ENCODE measurements at regions not wholly inside any gene's neighbourhood (a gene's known extent, or its start where the extent isn't known, plus 50 kb on each side); places are given as distances from the start of the nearest gene placed in this dataset.

DNA sequence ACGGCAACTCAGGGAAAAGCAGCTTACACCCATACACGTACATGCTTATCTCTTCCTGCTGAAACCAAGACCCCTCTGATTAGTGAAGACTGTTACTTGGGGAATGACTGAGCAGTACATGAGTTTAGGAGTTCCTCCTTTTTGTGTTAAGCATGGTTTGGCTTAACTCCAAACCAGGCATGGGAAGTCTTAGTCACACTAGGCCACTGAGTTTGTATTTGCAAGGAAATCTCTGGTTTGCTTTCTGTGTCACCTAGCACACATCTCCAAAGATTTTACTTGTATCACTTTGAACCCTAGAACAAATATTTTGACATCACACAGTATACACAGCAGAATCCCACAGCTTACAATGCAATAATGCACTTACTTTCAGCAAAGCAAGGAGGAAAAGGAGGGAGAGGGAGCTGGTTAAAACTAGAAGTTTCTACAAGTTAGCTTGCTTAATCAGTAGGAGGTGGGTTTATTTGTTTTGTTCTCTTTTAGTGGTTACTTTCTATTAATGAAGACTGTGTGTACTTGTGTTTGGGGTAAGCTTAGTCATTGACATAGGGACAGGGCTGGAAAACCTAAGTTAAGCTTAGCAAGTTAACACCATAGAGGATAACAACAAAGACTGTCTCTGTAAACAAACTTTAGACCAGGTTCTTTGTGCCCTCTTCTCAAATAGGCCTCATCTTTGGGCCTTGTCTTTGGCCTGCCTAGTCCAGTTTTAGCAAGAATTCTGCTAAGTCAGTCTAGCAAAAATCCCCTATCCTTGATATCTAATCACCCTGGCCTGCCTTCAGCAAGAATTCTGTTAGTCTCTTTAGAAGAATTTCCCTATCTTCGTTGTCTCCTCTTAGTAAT, 219.4 kb downstream of the MREG start (continued):
- TF ChIP-seq, protein P1, sequence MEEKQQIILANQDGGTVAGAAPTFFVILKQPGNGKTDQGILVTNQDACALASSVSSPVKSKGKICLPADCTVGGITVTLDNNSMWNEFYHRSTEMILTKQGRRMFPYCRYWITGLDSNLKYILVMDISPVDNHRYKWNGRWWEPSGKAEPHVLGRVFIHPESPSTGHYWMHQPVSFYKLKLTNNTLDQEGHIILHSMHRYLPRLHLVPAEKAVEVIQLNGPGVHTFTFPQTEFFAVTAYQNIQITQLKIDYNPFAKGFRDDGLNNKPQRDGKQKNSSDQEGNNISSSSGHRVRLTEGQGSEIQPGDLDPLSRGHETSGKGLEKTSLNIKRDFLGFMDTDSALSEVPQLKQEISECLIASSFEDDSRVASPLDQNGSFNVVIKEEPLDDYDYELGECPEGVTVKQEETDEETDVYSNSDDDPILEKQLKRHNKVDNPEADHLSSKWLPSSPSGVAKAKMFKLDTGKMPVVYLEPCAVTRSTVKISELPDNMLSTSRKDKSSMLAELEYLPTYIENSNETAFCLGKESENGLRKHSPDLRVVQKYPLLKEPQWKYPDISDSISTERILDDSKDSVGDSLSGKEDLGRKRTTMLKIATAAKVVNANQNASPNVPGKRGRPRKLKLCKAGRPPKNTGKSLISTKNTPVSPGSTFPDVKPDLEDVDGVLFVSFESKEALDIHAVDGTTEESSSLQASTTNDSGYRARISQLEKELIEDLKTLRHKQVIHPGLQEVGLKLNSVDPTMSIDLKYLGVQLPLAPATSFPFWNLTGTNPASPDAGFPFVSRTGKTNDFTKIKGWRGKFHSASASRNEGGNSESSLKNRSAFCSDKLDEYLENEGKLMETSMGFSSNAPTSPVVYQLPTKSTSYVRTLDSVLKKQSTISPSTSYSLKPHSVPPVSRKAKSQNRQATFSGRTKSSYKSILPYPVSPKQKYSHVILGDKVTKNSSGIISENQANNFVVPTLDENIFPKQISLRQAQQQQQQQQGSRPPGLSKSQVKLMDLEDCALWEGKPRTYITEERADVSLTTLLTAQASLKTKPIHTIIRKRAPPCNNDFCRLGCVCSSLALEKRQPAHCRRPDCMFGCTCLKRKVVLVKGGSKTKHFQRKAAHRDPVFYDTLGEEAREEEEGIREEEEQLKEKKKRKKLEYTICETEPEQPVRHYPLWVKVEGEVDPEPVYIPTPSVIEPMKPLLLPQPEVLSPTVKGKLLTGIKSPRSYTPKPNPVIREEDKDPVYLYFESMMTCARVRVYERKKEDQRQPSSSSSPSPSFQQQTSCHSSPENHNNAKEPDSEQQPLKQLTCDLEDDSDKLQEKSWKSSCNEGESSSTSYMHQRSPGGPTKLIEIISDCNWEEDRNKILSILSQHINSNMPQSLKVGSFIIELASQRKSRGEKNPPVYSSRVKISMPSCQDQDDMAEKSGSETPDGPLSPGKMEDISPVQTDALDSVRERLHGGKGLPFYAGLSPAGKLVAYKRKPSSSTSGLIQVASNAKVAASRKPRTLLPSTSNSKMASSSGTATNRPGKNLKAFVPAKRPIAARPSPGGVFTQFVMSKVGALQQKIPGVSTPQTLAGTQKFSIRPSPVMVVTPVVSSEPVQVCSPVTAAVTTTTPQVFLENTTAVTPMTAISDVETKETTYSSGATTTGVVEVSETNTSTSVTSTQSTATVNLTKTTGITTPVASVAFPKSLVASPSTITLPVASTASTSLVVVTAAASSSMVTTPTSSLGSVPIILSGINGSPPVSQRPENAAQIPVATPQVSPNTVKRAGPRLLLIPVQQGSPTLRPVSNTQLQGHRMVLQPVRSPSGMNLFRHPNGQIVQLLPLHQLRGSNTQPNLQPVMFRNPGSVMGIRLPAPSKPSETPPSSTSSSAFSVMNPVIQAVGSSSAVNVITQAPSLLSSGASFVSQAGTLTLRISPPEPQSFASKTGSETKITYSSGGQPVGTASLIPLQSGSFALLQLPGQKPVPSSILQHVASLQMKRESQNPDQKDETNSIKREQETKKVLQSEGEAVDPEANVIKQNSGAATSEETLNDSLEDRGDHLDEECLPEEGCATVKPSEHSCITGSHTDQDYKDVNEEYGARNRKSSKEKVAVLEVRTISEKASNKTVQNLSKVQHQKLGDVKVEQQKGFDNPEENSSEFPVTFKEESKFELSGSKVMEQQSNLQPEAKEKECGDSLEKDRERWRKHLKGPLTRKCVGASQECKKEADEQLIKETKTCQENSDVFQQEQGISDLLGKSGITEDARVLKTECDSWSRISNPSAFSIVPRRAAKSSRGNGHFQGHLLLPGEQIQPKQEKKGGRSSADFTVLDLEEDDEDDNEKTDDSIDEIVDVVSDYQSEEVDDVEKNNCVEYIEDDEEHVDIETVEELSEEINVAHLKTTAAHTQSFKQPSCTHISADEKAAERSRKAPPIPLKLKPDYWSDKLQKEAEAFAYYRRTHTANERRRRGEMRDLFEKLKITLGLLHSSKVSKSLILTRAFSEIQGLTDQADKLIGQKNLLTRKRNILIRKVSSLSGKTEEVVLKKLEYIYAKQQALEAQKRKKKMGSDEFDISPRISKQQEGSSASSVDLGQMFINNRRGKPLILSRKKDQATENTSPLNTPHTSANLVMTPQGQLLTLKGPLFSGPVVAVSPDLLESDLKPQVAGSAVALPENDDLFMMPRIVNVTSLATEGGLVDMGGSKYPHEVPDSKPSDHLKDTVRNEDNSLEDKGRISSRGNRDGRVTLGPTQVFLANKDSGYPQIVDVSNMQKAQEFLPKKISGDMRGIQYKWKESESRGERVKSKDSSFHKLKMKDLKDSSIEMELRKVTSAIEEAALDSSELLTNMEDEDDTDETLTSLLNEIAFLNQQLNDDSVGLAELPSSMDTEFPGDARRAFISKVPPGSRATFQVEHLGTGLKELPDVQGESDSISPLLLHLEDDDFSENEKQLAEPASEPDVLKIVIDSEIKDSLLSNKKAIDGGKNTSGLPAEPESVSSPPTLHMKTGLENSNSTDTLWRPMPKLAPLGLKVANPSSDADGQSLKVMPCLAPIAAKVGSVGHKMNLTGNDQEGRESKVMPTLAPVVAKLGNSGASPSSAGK (IDR thresholded peaks at IDR 0.05), result peak; percentile 25; the same call in 1 of the 2 replicates
- no peak for TF ChIP-seq ATF2 (CRISPR knock-in tag; IDR thresholded peaks at IDR 0.05)
- no peak for TF ChIP-seq CHD2 (IDR thresholded peaks at IDR 0.05; ENCODE audit: low read depth, low read length)
- TF ChIP-seq E2F5 (CRISPR knock-in tag; IDR thresholded peaks at IDR 0.05), result no peak
- no peak for TF ChIP-seq KDM4B (IDR thresholded peaks at IDR 0.05; ENCODE audit: borderline replicate concordance in 2 of 2, low read depth in 1 of 2)
- no peak for TF ChIP-seq ZNF444 (CRISPR knock-in tag; IDR thresholded peaks at IDR 0.05)
- TF ChIP-seq MEF2A (IDR thresholded peaks at IDR 0.05; ENCODE audit: control insufficient read depth, low read depth, low read length), result no peak
- TF ChIP-seq, protein P2, sequence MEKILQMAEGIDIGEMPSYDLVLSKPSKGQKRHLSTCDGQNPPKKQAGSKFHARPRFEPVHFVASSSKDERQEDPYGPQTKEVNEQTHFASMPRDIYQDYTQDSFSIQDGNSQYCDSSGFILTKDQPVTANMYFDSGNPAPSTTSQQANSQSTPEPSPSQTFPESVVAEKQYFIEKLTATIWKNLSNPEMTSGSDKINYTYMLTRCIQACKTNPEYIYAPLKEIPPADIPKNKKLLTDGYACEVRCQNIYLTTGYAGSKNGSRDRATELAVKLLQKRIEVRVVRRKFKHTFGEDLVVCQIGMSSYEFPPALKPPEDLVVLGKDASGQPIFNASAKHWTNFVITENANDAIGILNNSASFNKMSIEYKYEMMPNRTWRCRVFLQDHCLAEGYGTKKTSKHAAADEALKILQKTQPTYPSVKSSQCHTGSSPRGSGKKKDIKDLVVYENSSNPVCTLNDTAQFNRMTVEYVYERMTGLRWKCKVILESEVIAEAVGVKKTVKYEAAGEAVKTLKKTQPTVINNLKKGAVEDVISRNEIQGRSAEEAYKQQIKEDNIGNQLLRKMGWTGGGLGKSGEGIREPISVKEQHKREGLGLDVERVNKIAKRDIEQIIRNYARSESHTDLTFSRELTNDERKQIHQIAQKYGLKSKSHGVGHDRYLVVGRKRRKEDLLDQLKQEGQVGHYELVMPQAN (IDR thresholded peaks at IDR 0.05; ENCODE audit: borderline replicate concordance), result no peak
- no peak for TF ChIP-seq ZNF165 (CRISPR knock-in tag; IDR thresholded peaks at IDR 0.05; ENCODE audit: borderline replicate concordance)
